ENCODE measurements at regions not wholly inside any gene's neighbourhood (a gene's known extent, or its start where the extent isn't known, plus 50 kb on each side); places are given as distances from the start of the nearest gene placed in this dataset.

GRCh38 chr11:62073061-62073460 is 50.8 kb upstream of the INCENP start:
- no peak for DNase-seq (ENCODE audit: low read depth in 3 of 3, low spot score in 2 of 3)

GRCh38 chr11:62071408-62071807 is 52.4 kb upstream of the INCENP start:
- DNase-seq (ENCODE audit: low read depth in 3 of 3, low spot score in 2 of 3): no peak

- no peak for DNase-seq (ENCODE audit: low read depth in 3 of 3, low spot score in 2 of 3)
Observed at GRCh38 chr11:62069986-62070919, 53.6 kb upstream of the INCENP start.

- no peak for DNase-seq (ENCODE audit: low read depth in 3 of 3, low spot score in 2 of 3)
Observed at GRCh38 chr11:62069374-62069773, 54.4 kb upstream of the INCENP start.

- no peak for DNase-seq (ENCODE audit: low read depth in 3 of 3, low spot score in 2 of 3)
Observed at GRCh38 chr11:62068730-62069129, 55.1 kb upstream of the INCENP start.

- no peak for DNase-seq (ENCODE audit: low read depth in 3 of 3, low spot score in 2 of 3)
Observed at GRCh38 chr11:62067741-62068140, 56.1 kb upstream of the INCENP start.

- DNase-seq (ENCODE audit: low read depth in 3 of 3, low spot score in 2 of 3): no peak
Observed at GRCh38 chr11:62064221-62064620, 59.6 kb upstream of the INCENP start.

GRCh38 chr11:62062223-62062861 is 61.5 kb upstream of the INCENP start:
- DNase-seq (ENCODE audit: low read depth in 3 of 3, low spot score in 2 of 3): no peak

- DNase-seq (ENCODE audit: low read depth in 3 of 3, low spot score in 2 of 3): no peak
Observed at GRCh38 chr11:62061356-62062222, 62.2 kb upstream of the INCENP start.

- DNase-seq (ENCODE audit: low read depth in 3 of 3, low spot score in 2 of 3): no peak
Observed at GRCh38 chr11:62057069-62057468, 66.7 kb upstream of the INCENP start.

- no peak for DNase-seq (ENCODE audit: low read depth in 3 of 3, low spot score in 2 of 3)
Observed at GRCh38 chr11:62055970-62056369, 67.8 kb upstream of the INCENP start.

- no peak for DNase-seq (ENCODE audit: low read depth in 3 of 3, low spot score in 2 of 3)
Observed at GRCh38 chr11:62054484-62055121, 69.2 kb upstream of the INCENP start.

GRCh38 chr11:62054081-62054480 is 69.7 kb upstream of the INCENP start:
- no peak for DNase-seq (ENCODE audit: low read depth in 3 of 3, low spot score in 2 of 3)

- DNase-seq (ENCODE audit: low read depth in 3 of 3, low spot score in 2 of 3): no peak
Observed at GRCh38 chr11:62050716-62051115, 73.1 kb upstream of the INCENP start.

- DNase-seq (ENCODE audit: low read depth in 3 of 3, low spot score in 2 of 3): no peak
Observed at GRCh38 chr11:62048100-62048499, 75.7 kb upstream of the INCENP start.

GRCh38 chr11:62046568-62047100 is 77.2 kb upstream of the INCENP start:
- no peak for DNase-seq (ENCODE audit: low read depth in 3 of 3, low spot score in 2 of 3)

- DNase-seq (ENCODE audit: low read depth in 3 of 3, low spot score in 2 of 3): no peak
Observed at GRCh38 chr11:62044639-62045121, 77.2 kb upstream of the FTH1 start.

GRCh38 chr11:62035293-62035692 is 67.9 kb upstream of the FTH1 start:
- DNase-seq (ENCODE audit: low read depth in 3 of 3, low spot score in 2 of 3): no peak

GRCh38 chr11:62034036-62034338 is 66.6 kb upstream of the FTH1 start:
- DNase-seq (ENCODE audit: low read depth in 3 of 3, low spot score in 2 of 3): no peak

All from right renal cortex interstitium (tissue), 3 donors.